ENCODE measurements at regions not wholly inside any gene's neighbourhood (a gene's known extent, or its start where the extent isn't known, plus 50 kb on each side); places are given as distances from the start of the nearest gene placed in this dataset.

DNA sequence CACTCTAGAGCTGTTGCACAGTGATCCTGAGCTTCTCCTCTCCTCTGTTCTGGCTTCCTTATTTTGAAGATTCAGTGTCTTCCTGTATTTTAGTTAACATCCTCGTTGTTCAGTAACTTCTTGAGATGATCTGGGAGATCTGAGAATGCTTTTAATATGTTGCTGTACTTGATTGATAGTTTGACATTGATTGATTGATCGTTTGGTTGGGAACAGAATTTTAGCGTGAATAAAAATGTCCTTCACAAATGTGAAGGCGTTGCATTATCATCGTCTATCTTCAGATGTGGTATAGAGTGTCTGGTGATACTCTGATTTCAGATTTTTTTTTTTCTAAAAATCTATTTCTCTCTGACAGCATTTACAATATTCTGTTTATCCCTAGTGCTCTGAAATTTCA is 80.1 kb upstream of the KLF12 start:
- no peak for DNase-seq

DNA sequence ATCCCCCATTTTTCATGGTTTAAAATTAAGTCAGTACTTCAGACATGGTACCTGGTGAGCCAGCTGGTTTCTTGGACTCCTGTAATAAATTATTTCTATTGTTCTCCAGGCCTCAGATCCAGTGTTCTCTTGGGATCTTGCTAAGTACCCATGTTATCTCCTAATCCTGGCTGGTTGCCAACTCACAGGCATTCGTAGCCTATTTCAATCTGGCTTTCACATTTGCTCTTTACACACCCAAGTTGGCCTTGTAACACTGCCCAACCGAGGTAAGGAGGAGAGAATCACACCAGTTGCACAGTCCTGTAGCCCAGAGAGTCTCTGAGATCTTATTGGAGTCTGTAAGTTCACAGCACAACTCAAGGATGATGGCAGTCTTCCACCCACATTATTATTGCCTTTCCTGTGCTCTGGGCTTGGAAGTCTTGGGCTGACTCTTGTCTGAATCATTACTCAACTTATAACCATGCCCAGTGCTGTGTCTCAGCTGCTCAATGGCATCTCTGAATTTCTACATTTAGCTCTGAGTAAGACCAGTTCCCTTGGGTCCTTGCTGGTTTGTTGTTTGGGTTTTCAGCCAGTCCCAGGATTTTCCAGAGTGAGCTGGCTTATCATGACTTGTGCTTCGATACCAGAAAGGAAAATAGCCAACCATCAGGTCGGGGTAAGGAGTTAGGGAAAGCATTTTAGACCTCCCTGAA is 76.6 kb upstream of the KLF12 start:
- DNase-seq, result no peak

DNA sequence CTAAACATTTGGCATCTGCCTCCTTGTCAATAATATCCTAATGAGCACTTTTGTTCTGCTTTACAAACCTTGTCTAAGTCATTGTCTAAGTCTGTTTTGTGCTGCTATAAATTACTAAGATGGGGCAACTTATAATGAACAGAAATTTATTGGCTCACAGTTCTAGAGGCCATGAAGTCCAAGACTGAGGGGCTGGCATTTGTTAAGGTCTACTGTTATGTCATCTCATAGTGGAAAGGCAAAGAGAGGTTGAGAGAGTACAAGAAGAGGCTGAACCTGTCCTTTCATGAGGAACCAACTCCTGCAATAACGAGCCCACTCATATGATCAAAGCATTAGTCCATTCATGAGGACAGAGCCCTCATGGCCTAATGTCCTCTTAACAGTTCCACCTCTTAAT is 72.7 kb upstream of the KLF12 start:
- DNase-seq, result no peak

DNA sequence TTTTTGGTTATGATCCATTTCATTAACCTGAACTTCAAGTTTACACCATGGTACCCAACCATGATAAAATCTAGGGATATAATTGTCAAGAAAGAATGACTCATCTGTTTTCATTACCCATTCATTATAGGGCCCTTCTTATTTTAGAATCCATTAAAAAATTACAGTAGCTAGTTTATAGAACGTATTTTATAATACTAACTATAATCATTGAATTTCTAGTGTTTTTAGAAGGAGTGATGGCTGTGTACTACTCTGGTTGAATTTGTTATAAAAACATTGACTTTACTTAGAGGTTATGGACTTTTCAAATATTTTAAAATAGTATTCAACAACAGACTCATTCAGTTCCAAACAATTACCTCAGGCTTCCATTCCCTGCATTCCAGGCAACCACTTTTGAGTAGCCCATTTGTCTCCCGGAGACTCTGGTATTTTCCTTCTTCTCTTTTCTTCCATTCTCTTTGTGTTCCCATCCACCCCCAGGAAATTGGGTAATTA is 71.9 kb upstream of the KLF12 start:
- DNase-seq, result no peak

DNA sequence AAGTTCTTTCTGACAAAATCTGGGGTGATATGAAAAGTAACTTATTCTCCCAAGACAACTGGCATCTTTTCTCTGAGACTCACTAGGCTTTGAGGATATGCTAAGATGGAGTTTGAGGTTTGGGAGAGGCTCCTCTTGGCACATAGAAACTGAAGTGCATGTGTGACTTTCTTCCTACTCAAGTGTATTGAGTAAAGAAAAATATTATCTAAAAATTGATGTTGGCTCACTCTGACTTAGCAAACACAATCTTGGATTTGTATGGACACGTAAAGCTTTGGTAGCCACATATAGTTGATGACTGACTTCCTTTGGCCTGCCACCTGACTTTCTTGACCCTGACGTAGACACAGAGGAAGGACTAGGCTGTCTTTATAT is 71.1 kb upstream of the KLF12 start:
- DNase-seq, result no peak

DNA sequence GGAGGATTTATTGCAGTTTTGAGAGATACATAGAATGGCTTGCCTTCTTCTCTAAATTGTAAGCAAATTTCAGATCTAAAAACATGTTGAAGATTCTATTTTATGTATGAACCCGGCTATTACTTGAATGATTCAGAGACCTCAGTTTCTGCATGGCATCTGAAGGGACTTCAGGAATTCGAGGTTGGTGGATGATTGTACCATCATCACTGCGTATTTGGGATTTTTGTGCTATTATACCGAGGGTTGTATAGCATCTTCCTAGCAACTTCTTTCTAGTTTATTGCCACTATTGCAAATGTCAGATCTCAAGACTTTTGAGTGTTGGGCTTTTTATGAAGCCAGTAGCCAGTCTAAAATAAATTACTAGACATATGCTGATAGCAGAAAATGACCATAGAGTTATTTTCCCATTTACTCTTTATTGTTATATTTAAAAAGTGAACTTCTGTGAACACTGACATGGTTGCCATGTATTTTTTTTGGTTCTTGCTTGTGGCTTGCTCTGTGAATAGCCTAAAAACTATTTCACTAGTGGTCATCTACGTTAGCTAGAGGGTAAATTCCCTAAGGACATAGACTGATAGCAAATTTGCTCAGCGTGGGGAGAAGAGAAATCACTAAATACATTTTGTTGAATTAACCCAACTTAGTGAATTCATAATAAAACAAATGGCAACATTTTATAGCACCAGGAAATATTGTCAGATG is 70.6 kb upstream of the KLF12 start:
- no peak for DNase-seq

DNA sequence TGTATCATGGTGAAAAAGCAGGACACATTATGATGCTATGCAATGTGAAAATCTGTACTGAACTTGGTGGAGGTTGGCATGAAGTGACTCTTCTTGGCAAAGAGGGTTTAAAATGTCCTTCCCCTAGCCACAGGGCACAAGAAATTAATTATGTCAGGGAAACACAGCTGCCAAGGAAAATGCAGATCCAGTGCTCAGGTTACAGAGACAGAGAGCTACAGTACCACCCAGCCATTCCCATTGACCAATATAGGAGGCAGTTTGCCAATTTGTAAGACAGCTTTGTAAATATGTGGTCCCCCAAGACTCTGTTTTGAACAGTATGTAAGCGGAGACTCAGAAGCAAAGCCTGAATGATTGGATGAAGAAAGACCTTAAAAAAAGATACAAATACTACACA is 69.4 kb upstream of the KLF12 start:
- no peak for DNase-seq

DNA sequence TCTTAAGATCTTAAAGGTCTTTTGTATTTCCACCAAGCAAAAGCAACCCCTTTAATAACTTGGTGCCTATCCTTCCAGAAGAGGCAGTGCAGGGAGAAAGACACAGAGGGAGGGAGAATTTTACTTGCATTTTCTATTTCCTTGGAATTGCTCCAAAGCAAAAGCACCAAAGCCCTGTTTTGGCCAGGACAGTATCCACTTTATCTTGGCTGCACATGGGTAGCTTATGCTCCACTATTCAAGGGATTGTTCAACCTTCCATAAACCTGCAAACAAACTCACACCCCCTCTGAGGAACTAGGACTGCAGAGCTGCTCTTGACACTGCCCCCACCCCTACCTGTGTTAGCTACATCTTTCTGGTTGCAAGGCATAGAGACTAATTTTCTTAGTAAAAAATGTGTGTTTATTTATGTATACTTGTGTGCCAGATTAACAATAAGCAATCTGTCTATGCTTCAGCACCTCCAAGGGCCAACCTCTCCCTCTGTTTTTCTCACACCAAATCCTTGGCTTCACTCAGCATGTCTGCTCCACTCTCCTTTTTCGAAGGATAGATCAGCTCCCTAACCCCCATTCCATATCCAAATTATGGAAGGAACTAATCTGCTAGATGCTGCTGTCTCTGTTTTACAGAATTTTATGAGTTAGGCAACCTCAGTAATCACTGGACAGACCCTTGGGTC is 68.1 kb upstream of the KLF12 start:
- DNase-seq, result no peak

DNA sequence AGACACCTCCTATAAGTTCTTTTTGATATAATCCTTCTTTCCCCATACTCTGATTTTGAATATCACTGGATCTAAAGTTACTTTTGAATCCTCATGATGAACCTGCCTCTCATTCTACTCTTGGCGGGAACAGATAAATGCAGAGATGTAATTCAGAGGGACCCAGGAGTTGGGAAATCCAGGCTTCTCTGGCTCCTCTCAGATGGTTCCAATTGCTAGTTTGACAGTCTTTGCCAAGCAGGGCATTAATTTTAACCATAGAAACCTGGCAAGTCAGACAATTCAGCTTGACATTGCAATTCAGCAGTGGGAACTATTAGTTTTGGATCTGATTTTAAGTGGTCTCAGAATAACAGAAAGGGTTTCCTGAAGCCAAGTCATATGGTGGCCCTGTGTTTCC is 67.3 kb upstream of the KLF12 start:
- no peak for DNase-seq

DNA sequence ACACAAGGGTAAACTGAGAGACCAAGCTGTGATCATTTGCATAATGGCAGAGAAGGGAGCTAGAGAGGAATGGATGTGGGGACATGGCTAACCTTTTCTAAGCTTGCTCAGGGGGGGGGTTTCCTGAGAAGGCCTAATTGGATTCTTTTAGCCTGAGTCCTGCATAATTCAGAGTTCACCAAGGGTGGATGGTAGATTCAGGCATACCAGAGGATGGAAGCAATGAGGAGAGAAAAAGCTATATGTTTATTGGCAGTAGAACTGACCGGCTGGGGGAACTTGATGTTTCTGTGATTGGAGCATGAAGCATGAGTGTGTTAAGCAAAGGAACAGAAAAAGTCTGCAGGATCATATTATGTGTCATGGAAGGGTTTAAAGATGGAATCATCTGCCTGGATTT is 65.9 kb upstream of the KLF12 start:
- DNase-seq, result no peak

DNA sequence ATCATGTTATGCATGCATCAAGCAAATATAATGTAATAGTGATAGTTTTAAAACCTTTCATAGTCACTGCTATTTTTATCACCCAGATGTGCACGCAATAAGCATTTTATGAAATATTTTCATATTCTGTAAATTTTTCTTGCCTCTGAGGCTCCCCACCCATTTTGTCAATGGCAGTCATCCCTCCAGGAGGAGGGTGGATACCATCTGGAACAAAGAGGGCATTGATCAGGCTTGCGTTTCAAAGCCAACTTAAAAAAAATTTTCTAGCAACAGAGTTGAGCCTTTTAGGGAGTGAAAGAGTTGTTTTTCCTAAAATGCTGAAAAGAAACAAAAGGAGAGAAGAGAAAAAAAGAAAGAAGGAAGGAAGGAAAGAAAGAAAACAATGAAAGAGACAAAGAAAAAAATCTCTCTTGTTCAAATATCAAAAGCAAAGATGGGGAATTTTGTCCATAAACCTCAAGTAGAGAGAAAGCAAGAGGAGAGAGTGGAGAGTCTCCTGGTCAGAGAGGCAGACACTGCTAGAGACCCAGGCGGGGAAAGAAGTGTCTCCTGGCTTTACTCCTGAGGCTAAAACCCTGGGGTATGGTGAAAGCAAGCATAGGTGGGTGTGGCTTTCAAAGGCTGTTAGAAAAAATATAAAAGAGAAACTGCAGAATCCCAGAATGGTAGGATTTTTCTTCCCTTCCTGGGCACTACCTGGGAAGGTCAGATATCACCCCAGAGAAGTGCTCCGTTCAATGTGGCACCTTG is 63.6 kb upstream of the KLF12 start:
- no peak for DNase-seq

DNA sequence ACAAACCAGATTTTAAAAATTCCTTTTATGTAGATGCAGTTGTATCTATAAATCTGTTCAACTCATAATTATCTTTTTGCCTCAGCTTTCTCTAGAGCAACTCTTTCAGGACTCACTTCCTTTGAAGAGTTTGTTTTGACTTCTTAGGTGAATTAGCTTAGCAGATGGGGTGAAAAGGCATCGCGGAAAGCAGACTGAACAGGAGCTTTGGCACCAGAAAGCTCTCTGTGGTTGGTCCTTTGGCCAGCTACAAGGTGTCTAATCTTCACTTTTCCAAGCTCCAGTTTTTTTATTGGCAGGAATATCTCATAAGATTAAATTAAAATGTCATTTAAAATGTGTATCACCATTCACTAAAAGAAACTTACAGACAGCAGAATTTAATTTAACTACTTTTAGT is 60.6 kb upstream of the KLF12 start:
- DNase-seq, result no peak

DNA sequence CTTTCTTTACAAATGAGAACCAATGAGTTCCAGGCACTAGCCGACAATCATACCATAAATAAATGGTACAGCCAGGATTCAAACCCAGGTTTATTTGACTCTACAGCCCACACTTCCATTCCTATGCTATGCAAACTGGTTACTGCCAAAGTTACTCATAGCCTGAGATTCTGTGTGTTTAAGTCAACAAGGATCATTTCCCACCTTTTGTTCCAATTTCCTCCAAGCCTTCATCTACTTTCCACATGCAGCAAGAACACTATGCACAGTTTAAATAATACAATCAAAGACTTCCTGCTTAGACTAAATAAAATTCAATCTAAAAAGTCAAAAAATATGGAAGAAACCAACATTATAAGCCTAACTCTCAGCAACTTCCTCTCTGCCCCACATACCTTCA is 59.2 kb upstream of the KLF12 start:
- DNase-seq, result no peak

DNA sequence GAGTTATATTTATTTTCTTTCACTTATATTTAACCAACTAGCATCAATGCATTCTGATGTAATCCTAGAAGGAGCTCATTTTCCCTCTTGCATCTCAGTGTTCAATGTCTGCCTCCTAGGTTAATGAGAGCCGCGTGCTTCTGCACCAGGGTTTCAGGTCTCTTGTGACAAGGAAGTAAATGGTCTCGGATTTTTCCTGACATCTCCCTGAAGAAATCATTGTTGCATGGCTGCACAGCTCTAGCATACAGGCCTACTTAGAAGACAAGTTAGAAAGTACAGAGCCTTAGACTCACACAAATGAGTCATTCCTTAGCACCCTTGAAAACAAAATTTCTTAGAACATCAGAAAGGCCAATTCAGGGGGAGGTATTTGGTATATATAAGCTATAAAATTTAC is 57.2 kb upstream of the KLF12 start:
- no peak for DNase-seq

DNA sequence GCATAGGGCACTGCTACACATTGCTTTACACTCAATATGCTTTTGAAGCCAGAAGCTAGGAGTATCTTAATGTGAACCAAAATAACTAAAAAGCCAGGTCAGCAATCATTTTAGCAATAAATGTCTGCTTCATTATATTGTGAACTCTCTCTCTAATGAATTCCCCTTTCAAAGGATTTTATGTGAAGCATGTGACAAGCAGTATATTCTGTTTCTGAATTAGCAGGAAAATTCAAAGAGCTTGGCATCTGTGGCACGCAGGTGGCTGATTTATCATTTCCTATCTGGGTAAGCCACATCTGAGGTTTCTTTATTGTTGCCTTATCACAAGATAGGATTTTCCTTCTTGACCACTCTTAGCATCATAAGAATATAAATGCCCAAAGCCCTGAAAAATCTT is 56.8 kb upstream of the KLF12 start:
- DNase-seq, result no peak

DNA sequence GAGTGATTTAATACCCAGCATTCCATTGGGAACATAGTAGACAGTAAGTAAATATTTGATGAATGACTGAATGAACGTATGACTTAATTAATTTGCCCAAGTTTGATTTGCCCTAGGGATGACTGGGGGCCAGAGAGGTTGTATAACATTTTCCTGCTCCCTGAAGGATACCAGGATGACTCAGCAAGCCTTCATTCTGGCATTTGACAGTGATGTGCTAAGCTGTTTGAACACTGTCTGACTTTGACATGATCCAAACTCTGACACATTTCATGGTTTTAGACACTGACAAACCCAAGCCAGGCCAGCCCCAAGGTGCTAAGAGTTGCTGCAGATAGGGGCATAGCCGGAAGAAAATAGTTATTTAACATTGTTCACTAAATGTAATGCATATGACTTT is 53.4 kb upstream of the KLF12 start:
- no peak for DNase-seq

DNA sequence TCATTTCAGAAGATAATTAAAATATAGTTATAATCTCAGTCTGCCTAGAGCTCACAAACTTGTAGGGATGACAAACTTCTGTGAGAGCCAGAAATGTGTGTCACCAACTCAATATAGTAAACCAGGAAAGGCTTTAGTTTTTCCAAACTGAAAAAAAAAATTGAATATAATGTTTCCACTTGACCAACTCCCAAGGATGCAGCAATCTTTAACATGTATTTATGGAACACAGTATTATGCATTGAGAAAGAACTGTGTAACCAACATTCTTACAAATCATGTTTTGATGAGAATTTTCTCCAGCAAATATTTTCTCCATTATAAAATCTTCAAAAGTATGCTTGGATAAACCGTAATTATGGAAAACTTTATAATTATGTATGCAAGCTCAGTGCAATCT is 50.1 kb upstream of the KLF12 start:
- no peak for DNase-seq
